ENCODE measurements at regions not wholly inside any gene's neighbourhood (a gene's known extent, or its start where the extent isn't known, plus 50 kb on each side); places are given as distances from the start of the nearest gene placed in this dataset.

GRCh38 chr14:42965512-42965911 lies 1358.8 kb downstream of the LRFN5 start:
- TF ChIP-seq CSRNP3 (CRISPR knock-in tag; IDR thresholded peaks at IDR 0.05) (no peak), PATZ1 (CRISPR knock-in tag; IDR thresholded peaks at IDR 0.05; ENCODE audit: borderline replicate concordance) (no peak), ZNF565 (CRISPR knock-in tag; conservative IDR thresholded peaks at IDR 0.05; ENCODE audit: low read depth) (no peak), TCF4 (CRISPR knock-in tag; IDR thresholded peaks at IDR 0.05; ENCODE audit: borderline replicate concordance) (no peak), POU6F1 (CRISPR knock-in tag; IDR thresholded peaks at IDR 0.05; ENCODE audit: borderline replicate concordance, low read depth) (no peak), ZNF70 (CRISPR knock-in tag; IDR thresholded peaks at IDR 0.05) (no peak)
- ATAC-seq: no peak

DNA sequence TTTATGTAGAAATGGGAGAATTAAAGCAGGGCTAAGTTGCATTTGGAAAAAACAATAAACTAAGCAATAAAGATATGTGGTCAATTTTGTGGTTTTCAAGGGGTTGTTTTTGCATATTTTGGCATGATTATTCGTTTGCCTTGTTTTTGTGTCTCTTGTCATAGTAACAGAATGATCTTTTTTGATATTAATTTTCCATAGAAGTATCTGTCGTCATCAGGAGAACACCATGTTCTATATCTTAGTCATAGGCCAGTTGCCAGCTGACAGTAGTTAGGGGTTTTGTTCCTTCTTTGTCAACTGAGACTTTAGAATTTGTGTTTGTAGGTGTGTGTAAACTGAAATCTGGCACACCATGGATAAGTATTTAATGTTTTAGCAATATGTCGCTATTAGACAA lies 1354.8 kb downstream of the LRFN5 start:
- TF ChIP-seq ZFP30 (CRISPR knock-in tag; IDR thresholded peaks at IDR 0.05): no peak
- TF ChIP-seq RARB (CRISPR knock-in tag; IDR thresholded peaks at IDR 0.05): no peak
- no peak for TF ChIP-seq ARNTL (CRISPR knock-in tag; IDR thresholded peaks at IDR 0.05; ENCODE audit: borderline replicate concordance, low read depth)
- TF ChIP-seq ZFP3 (CRISPR knock-in tag; IDR thresholded peaks at IDR 0.05): no peak
- TF ChIP-seq PATZ1 (CRISPR knock-in tag; IDR thresholded peaks at IDR 0.05; ENCODE audit: borderline replicate concordance): no peak
- TF ChIP-seq CSRNP3 (CRISPR knock-in tag; IDR thresholded peaks at IDR 0.05): no peak
- TF ChIP-seq ZNF70 (CRISPR knock-in tag; IDR thresholded peaks at IDR 0.05): no peak
- no peak for TF ChIP-seq CSDC2 (CRISPR knock-in tag; IDR thresholded peaks at IDR 0.05)
- TF ChIP-seq TCF4 (CRISPR knock-in tag; IDR thresholded peaks at IDR 0.05; ENCODE audit: borderline replicate concordance): no peak

DNA sequence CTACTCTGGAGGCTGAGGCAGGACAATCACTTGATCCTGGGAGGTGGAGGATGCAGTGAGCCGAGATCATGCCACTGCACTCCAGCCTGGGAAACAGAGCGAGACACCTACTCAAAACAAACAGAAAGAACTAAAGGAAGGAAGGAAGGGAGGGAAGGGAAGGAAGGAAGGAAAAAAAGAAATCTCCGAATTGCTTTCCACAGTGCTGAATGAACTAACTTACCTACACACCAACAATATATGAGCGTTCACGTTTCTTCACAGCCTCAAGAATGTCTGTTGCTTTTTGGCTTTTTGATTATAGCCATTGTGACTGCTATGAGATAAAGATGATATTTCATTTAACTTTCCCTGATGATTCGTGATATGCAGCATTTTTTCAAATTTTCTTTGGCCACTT lies 1343.7 kb downstream of the LRFN5 start:
- no peak for ATAC-seq
- TF ChIP-seq TCF4 (CRISPR knock-in tag; IDR thresholded peaks at IDR 0.05; ENCODE audit: borderline replicate concordance) (no peak), PATZ1 (CRISPR knock-in tag; IDR thresholded peaks at IDR 0.05; ENCODE audit: borderline replicate concordance) (no peak), SNAI2 (CRISPR knock-in tag; IDR thresholded peaks at IDR 0.05) (no peak), CSDC2 (CRISPR knock-in tag; IDR thresholded peaks at IDR 0.05) (no peak), ARNTL (CRISPR knock-in tag; IDR thresholded peaks at IDR 0.05; ENCODE audit: borderline replicate concordance, low read depth) (no peak), ZFP3 (CRISPR knock-in tag; IDR thresholded peaks at IDR 0.05) (no peak), PPARA (CRISPR knock-in tag; IDR thresholded peaks at IDR 0.05; ENCODE audit: borderline replicate concordance) (no peak), ZNF565 (CRISPR knock-in tag; conservative IDR thresholded peaks at IDR 0.05; ENCODE audit: low read depth) (no peak), ZNF8 (CRISPR knock-in tag; IDR thresholded peaks at IDR 0.05) (no peak), CSRNP3 (CRISPR knock-in tag; IDR thresholded peaks at IDR 0.05) (no peak), ESRRG (CRISPR knock-in tag; IDR thresholded peaks at IDR 0.05) (no peak), GLIS3 (CRISPR knock-in tag; IDR thresholded peaks at IDR 0.05) (no peak), BACH2 (CRISPR knock-in tag; IDR thresholded peaks at IDR 0.05; ENCODE audit: borderline replicate concordance) (no peak), OSR1 (CRISPR knock-in tag; IDR thresholded peaks at IDR 0.05) (no peak)
- TF ChIP-seq, protein P1, sequence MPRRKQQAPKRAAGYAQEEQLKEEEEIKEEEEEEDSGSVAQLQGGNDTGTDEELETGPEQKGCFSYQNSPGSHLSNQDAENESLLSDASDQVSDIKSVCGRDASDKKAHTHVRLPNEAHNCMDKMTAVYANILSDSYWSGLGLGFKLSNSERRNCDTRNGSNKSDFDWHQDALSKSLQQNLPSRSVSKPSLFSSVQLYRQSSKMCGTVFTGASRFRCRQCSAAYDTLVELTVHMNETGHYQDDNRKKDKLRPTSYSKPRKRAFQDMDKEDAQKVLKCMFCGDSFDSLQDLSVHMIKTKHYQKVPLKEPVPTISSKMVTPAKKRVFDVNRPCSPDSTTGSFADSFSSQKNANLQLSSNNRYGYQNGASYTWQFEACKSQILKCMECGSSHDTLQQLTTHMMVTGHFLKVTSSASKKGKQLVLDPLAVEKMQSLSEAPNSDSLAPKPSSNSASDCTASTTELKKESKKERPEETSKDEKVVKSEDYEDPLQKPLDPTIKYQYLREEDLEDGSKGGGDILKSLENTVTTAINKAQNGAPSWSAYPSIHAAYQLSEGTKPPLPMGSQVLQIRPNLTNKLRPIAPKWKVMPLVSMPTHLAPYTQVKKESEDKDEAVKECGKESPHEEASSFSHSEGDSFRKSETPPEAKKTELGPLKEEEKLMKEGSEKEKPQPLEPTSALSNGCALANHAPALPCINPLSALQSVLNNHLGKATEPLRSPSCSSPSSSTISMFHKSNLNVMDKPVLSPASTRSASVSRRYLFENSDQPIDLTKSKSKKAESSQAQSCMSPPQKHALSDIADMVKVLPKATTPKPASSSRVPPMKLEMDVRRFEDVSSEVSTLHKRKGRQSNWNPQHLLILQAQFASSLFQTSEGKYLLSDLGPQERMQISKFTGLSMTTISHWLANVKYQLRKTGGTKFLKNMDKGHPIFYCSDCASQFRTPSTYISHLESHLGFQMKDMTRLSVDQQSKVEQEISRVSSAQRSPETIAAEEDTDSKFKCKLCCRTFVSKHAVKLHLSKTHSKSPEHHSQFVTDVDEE (CRISPR knock-in tag; IDR thresholded peaks at IDR 0.05): no peak
- TF ChIP-seq, protein P2, sequence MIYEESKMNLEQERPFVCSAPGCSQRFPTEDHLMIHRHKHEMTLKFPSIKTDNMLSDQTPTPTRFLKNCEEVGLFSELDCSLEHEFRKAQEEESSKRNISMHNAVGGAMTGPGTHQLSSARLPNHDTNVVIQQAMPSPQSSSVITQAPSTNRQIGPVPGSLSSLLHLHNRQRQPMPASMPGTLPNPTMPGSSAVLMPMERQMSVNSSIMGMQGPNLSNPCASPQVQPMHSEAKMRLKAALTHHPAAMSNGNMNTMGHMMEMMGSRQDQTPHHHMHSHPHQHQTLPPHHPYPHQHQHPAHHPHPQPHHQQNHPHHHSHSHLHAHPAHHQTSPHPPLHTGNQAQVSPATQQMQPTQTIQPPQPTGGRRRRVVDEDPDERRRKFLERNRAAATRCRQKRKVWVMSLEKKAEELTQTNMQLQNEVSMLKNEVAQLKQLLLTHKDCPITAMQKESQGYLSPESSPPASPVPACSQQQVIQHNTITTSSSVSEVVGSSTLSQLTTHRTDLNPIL (CRISPR knock-in tag; IDR thresholded peaks at IDR 0.05; ENCODE audit: low read depth): no peak

More for the DNA sequence above, 1354.8 kb downstream of the LRFN5 start:
- no peak for ATAC-seq
